NCI-H1694 treated with DMSO at 0.1 percent for 48 hours (cell line): ENCODE measurements at regions not wholly inside any gene's neighbourhood (a gene's known extent, or its start where the extent isn't known, plus 50 kb on each side); places are given as distances from the start of the nearest gene placed in this dataset.
A peak's percentile ranks its signal among the peaks of the same experiment; 100 is the strongest.
"Not testable (repeated sequence)": the region's sequence is repeated elsewhere in the genome, so short reads cannot be mapped to it uniquely, and the experiment has no call there.

Experiments used
- DNase-seq: peaks from one replicate; lab custom pipeline; 2025; lab: John Stamatoyannopoulos, UW

DNA sequence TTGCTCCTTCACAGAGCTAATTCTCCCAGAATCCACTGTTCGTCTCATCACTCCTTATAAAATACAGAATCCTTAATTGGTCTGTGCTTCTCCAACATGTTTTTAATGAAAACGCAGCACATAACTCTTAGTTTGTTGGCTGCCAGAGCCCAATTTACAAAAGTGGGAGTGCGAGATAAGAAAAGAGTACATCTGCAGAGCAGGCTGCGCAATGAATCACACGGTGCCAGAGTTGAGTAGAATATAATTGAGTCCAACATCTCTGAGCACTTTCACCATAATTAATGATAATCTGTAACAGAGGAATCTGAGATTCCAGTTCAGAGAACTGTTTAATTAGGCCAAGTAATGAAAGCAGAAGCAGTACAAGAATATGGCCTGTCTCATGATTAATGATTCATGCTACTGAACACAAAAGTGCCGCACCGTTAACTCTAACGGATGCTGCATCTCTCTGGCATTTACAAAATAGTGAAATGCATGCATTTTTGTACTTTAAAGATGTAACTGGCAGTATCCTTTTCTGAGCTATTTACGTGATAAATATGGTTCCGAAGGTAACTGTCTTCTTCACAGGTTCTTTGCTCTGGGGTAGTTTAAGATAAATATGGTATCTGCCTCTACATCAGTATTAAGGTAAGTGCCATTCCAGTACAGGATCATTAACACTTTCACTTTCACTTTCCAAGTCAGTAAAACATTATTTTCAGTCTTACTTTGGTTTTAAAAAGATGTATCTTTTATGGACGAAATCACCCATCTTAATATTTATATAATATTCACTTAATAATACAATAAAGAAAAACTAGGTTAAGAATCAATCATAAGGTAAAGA, 785.6 kb downstream of the NR4A2 start:
- DNase-seq: peak; percentile 91

DNA sequence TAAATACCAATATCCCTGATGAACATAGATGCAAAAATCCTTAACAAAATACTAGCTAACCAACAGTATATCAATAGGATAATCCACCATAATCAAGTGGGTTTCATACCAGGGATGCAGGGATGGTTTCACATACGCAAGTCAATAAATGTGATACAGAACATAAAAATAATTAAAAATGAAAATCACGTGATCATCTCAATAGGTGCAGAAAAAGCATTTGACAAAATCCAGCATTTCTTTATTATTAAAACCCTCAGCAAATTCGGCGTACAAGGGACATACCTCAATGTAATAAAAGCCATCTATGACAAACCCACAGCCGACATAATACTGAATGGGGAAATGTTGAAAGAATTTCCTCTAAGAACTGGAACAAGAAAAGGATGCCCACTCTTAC, 793.5 kb downstream of the NR4A2 start:
- not testable (repeated sequence) for DNase-seq

DNA sequence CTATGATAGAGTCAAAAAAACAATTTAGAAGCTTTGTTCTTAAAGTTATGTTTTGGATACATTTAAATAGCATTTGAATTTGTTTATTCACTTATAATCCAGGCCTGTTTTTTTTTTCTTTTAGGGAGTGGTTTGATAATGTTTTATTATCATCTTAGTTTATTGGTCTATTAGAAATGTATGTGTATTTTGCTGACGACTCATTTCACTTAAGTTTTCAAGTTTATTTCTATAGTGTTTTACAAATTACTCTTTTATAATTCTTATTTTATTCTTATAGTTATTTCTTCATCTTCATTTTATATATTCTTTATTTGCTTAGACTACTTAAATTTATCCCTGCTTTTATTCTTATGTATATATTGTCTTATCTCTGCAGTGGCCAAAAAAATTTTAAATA, 804.5 kb downstream of the NR4A2 start:
- DNase-seq: no peak

- DNase-seq: peak; percentile 96
Observed at GRCh38 chr2:155525199-155525598, 807.3 kb downstream of the NR4A2 start.

DNA sequence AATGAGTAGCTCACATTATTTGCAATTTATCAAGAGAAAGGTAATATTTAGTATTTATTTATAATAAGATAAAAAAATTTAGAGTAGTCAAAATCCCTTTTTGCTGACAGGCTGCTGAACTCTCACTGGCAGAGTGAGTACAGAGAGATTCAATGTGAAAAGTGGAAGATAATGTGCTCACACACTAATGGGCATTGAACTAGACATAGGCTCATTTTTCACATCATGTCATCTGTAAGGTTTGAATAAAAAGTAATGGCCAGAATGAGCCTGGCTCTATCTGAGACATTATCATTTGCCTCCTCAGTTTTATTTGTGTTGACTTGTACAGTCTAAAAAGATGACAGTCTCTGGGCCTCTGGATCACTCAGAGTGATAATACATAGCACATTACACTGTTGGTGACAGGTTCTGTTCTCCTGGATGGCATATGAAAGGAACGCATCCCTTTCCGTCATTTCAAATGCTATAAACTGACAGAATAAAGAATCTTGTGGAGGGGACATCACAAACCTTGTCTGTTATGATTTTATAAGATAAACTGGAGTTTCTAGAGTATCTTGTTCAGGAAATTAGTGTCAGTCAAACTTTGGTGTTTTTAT, 812.9 kb downstream of the NR4A2 start:
- DNase-seq: no peak

DNA sequence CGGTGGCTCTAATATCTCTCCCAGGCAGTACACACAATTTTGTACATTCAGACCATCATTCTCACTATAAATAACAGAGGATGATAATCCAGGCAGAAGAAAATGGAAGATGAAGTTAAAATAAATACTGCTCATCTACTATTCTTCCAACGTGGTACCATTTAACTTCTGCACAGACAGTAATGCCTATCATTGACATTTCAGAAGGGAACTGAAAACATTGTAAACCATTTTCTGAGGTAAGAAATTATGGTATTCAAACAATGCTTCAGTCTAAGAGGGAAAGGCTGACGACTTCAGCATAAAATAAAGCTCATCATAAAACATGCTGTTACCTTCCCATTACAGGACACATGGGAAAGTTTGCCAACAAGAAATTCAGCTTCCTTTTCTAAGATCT, 814.4 kb downstream of the NR4A2 start:
- DNase-seq: no peak

GRCh38 chr2:155517362-155517761, 815.2 kb downstream of the NR4A2 start:
- DNase-seq: no peak

DNA sequence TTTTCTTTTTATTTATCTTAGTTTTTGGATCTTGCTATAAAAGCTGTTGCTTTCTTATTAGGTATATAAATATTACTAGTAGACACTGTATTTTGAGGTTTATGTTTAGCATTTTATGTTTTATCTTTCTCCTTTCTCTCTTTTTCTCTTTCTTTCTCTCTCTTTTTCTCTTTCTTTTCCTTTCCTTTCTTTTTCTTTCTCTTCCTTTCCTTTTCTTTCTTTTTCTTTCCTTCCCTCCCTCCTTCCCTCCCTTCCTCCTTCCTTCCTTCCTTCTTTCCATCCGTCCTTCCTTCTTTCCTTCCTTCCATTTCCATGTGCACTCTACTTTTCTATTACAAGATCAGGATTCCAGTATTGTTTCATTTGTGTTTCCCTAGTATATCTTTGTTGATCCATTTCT, 814.8 kb downstream of the KCNJ3 start:
- DNase-seq: no peak

GRCh38 chr2:155502766-155503165, 804.3 kb downstream of the KCNJ3 start:
- no peak for DNase-seq

DNA sequence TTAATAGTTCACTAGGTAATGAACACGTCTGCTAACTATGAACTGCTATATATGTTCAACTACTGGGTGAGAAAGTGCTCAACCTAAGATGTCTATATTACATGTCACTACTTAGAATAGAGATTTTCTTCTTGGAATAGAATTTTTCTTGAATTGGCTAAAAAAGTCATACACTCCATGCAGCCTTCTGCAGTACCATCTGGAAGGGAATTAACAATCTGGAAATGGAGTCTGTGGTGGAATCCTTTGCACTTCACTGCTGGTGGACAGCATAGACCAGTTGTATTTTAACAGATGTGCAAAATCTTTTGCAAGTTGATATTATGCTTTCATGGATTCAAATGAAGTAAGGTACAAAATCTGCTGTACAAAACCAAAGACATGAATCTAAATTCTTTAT, 799.6 kb downstream of the KCNJ3 start:
- DNase-seq: no peak

GRCh38 chr2:155494744-155495143, 796.2 kb downstream of the KCNJ3 start:
- DNase-seq: no peak

DNA sequence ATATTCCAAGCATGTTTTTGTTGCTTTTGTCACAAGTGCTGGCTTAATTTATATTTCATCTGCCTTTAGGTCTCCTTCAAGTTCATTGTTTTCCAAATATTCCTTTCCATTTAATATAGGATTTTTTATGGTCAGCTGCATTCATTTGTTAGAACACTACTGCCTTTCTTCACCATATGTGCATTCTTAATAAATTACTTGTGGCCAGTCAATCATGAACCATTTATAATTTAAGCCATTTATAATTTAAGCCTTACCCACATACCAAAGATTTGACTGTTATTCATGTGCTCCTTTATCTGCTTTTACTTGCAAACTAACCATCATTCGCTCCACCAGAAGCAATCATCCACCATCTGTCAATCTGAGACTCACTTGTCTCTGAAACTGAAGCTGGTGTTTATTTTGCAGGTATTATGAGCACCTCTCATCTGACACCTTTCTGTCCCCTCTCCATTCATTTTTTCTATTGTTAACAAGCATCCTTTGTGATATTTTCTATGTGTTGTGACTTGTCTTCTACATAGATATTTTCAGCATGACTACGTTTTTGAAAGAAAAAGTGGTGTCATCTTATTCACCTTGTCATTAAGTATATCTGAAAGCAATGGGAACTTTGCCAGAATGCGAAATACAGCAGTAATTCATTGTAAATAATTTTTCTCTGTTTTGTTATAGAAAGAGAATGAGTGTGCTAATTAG, 786.8 kb downstream of the KCNJ3 start:
- DNase-seq: peak; percentile 52

- no peak for DNase-seq
Observed at GRCh38 chr2:155481141-155481540, 782.6 kb downstream of the KCNJ3 start.

DNA sequence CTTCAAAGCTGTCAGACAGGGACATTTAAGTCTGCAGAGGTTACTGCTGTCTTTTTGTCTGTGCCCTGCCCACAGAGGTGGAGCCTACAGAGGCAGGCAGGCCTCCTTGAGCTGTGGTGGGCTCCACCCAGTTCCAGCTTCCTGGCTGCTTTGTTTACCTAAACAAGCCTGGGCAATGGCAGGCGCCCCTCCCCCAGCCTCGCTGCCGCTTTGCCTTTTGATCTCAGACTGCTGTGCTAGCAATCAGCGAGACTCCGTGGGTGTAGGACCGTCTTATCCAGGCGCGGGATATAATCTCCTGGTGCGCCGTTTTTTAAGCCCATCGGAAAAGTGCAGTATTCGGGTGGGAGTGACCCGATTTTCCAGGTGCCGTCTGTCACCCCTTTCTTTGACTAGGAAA, 773.5 kb downstream of the KCNJ3 start:
- not testable (repeated sequence) for DNase-seq

- no peak for DNase-seq
Observed at GRCh38 chr2:155456222-155456621, 757.7 kb downstream of the KCNJ3 start.

DNA sequence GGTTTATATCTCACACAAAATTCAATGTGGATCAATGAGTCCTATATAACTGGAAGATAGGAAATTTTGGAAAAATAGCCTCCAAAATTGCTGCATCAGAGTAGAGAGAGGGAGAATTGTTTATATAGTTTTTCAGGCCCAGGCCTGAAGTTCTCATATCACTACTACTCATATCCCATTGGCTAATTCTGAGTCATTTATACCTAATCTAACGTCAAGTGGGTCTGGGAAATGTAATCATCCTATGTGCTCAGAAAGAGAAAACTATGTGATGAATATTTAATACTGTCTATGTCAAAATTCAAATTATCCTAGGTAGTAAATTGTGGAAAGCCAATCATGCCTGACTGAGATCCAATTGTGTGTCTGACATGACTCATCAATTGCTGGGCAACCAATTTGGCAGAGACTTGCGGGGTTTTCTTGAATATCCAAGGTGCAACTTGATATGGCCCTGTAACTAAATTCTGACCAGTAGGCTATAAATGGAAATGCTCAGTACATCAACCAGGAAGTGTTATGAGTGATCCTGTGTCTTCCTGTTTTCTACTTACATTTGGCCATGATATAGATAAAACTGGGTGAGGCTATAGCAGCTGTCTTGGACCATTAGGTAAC, 744.4 kb downstream of the KCNJ3 start:
- DNase-seq: no peak

- DNase-seq: no peak
Observed at GRCh38 chr2:155442088-155442487, 743.6 kb downstream of the KCNJ3 start.

DNA sequence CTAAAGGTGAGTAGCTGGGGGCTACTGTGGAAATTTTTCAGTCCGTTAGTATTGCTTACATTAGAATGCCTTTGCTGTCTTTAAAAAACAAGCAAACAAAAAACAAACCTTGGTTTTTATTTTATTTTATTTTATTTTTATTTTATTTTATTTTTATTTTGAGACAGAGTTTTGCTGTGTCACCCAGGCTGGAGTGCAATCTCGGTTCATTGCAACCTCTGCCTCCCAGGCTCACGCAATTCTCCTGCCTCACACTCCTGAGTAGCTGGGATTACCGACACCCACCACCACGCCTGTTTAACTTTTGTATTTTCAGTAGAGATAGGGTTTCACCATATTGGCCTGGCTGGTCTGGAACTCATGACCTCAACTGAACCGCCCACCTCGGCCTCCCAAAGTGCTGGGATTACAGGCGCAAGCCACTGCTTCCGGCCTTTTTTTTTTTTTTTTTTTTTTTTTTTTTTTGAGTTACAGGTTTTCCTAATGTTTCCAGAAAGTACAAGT, 732.6 kb downstream of the KCNJ3 start:
- DNase-seq: no peak

DNA sequence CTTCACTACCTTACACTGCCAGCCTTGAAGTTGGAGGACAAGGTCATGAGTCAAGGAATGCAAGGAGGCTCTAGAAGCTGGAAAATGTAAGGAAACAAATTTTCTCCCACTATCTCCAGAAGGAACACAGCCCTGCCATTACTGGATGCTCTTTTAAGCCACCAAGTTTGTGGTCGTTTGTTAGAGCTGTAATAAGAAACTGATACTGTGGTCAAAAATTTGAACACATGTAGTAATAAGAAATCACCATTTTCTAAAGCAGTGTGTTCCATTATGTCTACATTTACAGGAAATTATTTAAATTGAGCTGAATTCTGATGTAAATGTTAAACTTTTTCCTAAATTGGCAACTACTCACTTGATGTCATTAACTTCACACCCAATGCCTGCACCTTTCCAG, 729.0 kb downstream of the KCNJ3 start:
- no peak for DNase-seq

DNA sequence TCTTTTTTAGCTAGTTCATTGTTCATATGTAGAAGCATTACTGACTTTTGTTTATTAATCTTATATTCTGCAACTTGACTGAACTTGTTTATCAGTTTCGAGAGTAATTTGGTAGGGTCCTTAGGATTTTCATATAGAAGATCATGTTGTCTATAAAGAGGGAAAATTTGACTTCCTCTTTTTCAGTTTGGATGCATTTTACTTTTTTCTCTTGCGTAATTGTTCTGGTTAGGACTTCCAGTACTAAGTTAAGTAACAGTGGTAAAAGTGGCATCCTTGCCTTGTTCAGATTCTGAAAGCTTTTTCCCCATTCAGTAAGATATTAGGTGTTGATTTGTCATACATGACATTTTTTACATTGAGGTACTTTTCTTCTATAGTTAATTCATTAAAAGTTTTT, 726.0 kb downstream of the KCNJ3 start:
- no peak for DNase-seq

GRCh38 chr2:155418753-155419152, 720.3 kb downstream of the KCNJ3 start:
- no peak for DNase-seq

- no peak for DNase-seq
Observed at GRCh38 chr2:155412598-155412997, 714.1 kb downstream of the KCNJ3 start.
